ENCODE measurements at regions not wholly inside any gene's neighbourhood (a gene's known extent, or its start where the extent isn't known, plus 50 kb on each side); places are given as distances from the start of the nearest gene placed in this dataset.

DNA sequence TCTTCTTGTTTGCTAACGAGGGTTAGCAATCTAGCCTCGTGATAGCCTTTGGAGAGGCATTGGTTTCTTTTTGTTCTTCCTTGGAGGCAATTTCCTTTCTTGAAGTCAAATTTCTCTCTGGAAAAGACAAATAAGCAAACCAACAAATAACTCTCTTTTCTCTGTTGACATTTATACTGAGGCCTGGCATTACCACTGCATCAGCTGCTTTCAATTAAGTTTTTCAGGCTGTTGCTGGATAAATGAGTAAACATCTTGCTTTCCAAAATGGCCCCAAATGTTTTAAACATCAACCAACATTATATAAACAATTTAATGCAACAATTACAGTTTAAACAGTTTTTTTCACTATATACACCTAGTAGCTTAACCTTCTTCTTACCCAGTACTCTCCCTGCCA is 264.4 kb downstream of the HTR1A start:
- TF ChIP-seq POLR2A (IDR thresholded peaks at IDR 0.05), result no peak
- no peak for TF ChIP-seq CTCF (IDR thresholded peaks at IDR 0.05)
